ENCODE measurements at regions not wholly inside any gene's neighbourhood (a gene's known extent, or its start where the extent isn't known, plus 50 kb on each side); places are given as distances from the start of the nearest gene placed in this dataset.

DNA sequence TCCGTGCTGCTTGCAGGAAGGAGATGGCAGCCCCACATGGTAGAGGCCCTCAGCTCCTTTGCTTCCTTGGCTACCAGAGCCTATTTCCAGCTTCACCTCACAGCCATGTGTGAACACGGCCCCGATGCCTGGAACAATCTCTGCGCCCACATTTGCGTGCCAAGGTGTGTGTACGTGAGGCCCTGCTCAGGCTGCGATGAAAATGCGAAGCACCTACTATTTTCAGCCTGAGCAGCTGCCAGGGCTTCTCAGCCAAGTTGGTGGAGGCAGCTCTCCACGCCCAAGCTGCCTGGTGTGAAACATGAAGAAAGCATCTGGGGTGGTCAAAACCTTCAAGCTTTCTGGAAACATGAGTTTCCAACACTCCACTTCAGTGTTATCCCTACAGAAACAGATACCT lies 177.8 kb upstream of the EGLN3 start:
- no peak for DNase-seq (ENCODE audit: low read depth)

DNA sequence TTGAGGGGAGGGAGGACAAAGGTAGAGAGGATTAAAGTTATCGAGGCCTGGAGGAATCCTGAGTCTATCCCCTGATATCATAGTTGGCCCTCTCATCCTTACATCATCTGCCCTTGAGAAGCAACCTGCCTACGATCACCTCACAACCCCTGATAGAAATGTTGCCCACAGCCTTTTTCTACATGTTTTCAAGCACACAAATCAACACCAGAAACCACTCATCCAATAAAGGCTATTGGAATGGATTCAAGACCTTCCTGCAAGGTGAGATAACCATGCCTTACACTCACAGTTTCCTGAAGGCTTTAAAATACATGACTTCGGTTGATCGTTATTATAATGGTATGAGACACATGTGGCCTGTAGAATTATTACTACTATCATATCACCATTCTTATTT lies 175.7 kb upstream of the EGLN3 start:
- DNase-seq (ENCODE audit: low read depth), result no peak

DNA sequence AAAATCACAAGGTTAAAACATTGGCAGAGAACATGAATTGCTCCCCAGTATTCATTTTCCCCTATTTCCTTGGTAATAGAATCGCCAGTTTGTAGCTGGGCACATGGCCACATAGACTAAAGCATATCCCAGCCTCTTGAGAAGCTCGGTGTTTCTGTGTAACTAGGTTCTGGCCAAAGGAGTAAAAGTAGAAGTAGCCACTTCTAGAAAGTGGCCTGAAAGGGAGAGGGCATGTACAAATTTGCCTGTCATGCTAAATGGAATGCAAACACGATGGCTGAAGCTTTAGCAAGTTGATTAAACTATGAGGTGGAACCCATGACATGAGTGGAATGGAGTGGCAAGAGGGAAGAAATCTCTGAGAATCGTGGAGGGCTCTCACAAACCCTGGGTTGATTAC lies 173.7 kb upstream of the EGLN3 start:
- DNase-seq (ENCODE audit: low read depth), result no peak

DNA sequence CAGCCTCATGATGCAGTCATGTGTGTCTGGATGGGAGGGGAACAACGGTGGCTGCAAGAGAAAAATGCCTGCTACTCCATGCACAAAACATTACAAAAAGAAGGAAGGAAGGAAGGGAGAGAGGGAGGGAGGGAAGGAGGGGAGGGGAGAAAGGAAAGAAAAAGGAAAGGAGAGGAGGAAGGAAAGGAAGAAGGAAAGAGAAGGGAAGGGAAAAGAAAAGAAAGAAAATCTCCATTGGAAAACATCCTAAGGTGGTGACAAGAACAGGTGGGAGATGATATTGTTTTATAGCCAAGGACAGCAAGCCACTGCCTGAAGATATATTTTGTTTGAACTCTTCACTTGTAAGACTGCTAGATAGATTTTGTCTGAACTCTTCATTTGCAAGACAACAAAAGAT lies 171.8 kb upstream of the EGLN3 start:
- no peak for DNase-seq (ENCODE audit: low read depth)

DNA sequence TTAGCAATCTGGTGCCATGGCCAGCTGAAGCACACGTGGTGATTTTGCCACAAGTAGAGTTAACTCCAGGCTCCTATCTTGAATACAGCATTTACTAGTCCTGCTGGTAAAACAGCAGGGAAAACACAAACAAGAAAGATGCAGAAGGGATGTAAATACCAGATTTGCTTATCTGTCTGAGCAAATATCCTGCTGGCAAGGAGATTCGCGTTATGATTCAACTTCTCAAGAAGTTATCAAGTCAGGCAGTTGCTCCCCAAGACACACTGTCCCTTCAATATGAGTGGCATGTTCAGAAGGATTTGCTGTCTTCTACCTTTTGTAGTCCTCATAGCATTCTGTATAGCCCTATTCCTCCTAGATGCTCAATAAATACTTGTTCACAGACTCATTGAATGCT lies 171.2 kb upstream of the EGLN3 start:
- no peak for DNase-seq (ENCODE audit: low read depth)

DNA sequence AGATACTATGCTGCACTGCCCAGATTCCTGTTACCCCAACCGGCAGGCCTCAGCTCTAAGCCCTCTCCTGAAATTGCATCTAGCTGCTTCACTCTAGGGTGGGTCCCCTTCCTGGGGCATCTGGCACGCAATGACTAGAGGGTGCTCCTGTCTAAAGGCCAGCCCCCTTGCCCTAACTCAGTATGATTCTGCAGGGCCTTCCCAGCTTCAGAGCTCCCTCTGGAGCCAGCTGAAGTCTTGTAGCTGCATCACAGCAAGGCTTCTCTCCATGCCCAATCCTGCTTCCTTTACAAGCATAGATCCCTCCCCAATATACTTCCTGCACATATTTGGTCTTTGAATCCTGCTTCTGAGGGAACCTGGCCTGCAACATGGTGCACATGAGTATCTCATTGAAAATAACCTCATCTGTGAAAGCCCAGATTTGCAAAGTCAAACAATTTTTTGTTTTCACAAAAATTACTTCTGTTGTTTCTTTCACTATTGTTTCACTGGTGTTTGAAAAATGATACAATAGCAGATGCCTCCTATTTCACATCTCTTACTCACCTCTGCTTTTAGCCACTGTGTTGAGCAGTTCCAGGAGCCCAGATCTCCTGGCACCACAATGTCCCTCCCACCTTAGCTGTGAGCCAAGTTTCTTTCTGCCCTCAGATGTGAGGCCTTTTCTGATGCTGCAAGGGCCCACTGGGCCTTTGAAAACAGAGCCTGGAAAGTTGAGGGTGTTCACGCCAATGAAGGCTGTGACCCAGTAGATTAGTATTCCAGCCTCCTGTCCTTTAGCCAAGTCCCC lies 169.5 kb upstream of the EGLN3 start:
- no peak for DNase-seq (ENCODE audit: low read depth)

DNA sequence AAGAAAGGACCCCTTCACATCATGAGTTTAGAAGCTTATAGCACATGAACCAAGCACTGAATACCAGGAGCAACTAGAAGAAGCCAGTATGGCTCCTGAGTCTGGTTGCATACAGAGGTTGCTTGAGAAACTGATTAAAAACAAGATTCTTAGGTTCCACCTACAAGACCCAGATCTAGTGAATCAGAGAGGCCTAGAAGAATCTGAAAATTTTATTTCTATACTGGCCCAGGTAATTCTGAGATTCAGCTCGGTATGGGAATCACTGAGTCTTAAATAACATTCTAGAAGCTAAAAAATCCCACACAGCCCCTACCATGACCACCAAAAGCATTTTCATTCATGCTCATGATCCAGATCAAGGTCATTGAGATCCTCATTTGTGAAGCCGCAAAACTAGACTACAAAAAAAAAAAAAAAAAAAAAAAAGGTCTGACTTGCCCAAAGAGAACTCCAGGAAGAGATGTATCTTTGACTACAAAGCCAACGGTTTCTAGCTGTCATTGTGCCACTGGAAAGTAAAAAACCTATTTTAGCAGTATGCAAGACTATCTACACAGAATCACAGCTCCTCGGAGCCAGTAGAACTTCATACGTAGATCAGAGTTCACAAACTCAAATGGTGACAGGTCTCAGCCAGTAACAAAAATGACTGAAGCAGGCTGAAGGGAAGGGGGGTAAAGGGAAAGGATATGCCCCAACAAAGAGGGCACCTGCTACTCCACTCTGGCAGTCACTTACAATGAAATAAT lies 168.4 kb upstream of the EGLN3 start:
- no peak for DNase-seq (ENCODE audit: low read depth)

DNA sequence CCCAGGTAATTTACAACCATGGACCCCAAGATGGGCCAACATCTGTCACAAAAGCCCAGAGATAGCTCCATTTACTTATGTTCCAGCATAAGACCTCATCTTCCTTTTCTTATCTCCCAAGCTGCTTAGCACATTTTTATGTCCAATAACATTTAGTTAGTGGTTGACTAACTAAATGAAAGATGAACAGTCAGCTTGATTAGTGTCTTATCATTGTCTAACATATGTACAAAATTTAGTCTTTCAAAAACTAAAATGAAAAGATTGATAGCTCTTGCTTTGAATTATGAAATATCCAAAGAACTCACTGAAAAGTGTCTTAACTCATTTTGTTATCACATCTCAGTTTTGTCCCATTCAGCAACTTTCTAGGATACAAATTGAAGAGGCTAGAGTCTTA lies 163.1 kb upstream of the EGLN3 start:
- no peak for DNase-seq (ENCODE audit: low read depth)

DNA sequence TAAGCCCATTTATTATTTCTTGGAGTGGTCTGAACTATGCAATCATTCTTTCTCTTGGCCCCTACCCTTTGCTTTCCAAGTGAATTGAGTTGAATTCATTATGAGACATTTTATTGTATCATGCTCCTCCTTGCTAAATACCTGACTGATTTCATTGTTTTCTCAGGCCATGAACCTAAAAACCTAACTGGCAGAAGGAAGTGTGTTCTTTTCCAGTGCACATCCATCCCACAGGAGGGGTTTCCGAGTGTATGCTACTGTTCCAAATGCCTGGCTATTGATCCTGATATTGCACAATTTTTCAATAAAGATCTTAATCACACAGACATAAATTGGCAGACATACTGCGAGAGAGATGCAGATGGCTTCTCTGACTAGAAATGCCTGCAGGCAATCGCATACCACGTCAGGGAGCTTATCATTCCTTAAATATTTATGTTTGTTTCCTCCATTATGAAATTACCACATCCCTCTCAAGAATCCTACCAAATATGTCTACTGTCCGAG lies 162.2 kb upstream of the EGLN3 start:
- DNase-seq (ENCODE audit: low read depth), result no peak

DNA sequence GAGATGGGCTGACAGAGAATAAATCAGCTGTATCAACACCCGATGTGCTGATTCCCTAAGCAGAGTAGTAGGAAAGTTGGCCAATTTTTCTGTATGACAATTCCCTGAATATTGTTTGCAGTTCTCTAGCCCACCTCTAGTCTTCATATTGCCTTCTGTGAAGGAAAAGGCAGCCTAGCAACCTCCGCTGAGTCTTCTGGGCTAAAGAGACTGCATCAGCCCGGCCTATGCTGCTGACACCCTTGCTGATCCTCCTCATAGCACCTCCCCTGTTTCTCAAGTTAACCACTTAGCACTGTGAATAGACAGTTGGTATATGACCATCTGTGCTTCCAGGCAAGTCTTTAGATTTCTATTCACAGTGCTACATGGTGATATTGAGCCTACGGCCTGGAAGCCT lies 161.1 kb upstream of the EGLN3 start:
- DNase-seq (ENCODE audit: low read depth), result no peak

DNA sequence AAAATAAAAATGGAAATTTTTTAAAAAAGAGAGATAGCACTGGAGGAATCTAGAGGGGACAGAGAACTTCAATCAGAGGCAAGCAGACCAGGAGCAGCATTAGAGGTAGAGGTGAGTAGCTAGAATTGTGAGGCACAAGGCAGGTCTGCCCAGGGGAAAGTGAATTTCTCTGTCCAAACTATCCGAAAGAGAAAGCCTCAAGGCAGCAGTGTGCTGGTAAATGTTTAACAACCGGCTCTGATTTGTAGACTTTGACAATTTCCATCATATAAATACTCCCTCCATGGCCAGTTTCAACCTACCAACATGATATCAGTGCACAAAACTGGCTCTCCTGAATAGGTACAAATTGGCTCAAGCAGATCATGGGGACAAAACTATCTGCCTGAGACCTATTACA lies 160.6 kb upstream of the EGLN3 start:
- DNase-seq (ENCODE audit: low read depth), result no peak

DNA sequence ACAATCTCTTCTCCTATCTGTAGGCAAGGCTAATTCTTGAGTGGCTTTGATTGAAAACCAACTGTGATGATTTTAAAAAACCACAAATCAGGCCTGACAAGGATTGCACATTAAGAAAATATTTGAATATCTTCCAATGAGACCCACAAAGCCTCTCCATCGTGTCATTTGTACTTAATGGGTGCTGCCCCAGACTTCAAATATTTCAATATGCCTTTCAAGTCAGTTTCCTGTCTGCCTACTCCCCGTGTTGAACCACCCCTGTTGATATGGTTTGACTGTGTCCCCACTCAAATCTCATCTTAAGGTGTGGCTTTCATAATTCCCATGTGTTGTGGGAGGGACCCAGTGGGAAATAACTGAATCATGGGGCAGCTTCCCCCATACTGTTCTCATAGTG lies 159.7 kb upstream of the EGLN3 start:
- no peak for DNase-seq (ENCODE audit: low read depth)

DNA sequence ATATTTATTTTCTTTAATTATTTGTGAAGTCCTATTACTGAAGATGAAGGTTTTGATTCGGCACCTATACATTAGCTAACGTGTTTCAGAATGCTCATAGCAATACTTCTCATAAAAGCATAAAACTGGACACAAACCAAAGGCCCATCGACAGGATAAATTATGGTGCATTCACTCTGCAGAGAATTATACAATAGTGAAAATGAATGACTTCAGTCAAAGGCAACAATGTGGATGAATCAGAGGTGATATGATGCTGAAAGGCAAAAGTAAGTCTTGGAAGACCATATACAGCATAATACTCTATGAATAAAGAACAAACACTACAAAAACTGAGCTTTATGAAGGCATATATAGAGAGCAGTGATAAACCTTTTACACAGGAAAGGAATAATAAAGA lies 156.6 kb upstream of the EGLN3 start:
- no peak for DNase-seq (ENCODE audit: low read depth)

DNA sequence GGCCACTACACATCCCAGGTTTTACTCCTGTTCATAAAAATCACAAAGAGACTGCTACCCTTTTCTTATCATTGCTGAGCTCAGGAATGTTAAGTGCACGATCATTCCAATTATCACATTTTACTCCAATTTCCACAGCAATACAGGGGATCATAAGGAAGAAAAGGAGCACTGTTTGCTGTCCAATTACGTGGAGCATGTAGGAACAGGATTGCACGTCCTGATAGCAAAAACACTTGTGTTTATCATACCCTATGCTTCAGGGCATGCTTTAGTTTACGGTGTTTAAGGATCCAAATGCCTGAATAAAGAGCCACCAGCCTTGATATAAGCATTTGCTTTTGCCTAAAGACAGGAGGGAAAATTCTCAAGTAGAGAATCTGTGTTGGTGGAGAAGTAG lies 155.4 kb upstream of the EGLN3 start:
- DNase-seq (ENCODE audit: low read depth), result no peak

DNA sequence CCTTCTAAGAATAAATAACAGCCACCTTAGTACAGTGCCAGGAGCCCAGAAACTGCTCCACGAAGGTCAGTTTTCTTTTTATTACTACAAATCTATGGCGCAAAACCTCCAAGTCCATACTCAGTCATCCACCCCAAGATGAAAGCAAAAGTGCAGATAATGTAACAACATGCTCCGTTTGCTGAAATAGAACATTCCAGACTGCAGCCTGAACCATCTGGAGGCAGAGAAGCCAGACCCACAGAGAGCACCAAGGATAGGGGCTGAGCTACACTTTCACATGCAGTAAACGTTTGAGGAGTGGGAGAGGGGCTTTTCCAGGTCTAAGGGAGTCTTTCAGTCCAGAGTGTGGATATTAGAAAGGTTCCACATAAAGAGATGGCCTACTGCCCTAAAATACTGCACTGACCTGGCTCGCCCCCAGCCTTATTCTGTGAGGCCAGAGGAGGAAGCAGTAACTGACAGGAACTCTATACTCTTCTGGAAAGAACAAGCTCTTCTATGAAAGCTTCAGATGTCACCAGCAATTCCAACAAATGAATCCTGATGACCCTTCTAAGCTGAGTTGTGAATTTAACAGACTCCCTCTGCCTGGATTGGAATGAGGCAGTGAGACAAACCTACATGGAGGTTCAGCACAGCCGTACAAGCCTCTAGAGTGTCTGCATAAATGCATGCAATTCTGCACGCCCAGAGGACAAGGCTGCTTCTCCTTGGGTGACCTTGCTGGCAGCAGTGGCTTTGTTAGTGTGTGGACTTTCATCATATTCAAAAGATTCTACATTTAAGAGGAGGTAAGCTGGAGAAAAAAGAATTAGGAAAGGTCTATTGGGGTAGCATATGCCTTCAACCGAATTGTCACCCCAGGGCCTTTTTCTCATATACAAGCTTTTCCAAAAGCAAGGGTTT lies 153.9 kb upstream of the EGLN3 start:
- no peak for DNase-seq (ENCODE audit: low read depth)

DNA sequence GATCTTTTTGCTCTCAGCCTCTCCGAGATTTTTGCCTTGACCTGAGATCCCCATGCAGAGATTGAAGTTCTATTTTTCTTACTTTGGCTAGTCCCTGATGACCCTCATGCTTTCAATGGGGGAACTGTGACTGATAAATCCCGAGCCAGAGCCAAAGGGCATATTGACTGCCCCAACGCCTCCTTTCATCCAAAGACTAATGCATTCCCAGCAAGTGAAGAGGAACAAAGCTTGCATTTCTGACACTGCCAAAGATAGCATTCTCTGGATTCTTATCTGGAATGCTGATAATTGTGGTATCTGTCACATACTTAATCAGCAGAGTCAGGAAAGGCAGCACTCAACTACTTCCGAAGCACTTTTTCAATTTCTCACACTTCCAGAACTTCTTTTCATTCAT lies 152.3 kb upstream of the EGLN3 start:
- DNase-seq (ENCODE audit: low read depth), result no peak

DNA sequence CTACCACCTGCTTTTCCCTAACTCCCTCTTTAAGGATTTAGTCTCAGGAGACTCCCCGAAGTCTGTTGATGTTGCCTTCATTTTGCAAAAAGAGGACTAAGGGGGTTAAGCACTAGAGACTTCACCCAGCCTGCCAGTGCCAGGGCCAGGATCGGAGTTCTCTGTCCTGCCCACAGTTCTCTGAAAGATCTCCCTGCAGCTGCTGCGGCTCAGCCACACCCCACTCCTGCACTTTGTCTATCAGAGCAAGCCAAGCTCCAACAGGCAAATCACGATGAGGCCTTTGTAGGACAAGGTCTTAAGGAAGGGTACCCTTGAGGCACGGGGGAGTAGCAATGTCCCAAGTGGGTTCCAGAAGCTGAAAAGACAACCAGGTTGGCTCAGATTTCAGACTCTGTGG lies 148.8 kb upstream of the EGLN3 start:
- no peak for DNase-seq (ENCODE audit: low read depth)

DNA sequence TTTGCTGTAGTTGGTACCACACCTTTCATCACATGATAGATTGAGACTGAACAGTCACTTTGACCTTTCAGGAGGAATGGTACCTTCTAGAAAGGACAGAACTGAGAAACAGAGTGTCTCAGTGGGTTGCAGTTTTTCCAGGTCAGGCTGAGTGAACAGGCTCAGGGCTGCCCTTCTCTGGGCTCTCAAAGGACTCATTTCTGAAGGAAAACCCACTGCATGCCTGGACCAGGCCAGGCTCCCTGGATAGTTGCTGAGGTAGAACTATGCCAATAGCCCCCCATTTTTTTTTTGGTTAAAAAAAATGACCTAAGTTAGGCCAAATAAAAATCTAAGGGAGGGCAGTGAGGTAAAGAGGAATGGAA lies 148.1 kb upstream of the EGLN3 start:
- no peak for DNase-seq (ENCODE audit: low read depth)

DNA sequence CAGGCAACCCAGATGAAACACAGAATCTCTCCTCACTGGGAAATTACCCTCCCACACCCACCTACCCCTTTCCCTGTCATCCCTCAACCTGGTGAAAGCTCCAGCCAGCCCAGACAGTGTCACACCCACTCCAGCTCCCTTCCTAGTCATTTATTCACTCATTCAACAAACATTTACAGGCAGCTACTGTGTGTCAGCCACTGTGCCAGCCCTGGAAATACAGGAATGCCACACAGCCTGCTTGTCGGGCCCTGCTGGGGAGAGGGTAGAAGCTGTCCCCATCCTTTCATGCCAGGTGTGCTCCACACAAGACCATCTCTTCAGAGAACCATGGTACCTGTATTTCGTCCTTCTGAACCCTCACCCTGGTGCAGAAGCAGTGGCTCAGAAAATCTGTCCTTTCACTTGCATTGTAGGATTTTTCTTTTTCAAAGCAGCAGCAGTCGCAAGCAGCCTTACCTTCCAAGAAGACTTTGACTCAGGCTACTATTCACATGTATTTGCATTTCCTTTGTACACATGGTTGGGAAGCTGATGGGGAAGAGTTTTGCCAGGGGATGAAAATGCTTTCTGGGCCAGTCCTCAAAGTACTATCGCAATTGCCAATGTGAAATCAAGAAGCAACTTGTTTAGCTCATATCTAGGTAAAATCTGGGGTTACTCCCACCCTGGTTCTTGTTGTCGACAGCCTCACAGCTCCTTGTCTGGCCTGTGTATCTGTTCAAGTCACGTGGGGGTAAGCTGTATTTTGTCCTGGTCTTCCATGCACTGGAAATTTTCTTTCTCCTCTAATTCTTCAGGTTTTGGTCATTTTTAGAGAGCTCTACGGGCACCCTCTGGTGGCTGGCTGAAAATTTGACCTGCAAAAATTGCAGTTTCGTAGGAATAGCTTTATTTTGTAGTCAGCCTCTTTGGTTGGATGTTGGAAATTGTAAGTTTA lies 147.4 kb upstream of the EGLN3 start:
- no peak for DNase-seq (ENCODE audit: low read depth)

DNA sequence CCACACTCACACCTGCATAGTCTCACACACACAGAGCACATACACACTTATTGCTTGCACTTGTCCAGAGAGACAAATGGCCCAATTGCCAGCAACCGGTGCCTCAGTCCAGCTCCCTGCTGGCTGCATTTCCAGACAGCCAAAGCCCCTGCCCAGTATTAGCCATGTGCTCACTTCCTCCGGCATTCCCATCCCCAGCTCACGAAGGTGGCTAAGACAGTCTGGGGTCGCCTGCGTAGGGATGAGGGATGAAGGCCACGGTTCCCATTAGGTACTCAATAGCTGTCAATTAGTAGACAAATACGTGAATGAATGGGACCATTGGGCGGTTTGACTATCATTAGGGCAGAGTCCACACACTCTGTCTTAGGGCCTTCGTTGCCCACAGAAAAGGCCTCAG lies 146.8 kb upstream of the EGLN3 start:
- DNase-seq (ENCODE audit: low read depth), result no peak

DNA sequence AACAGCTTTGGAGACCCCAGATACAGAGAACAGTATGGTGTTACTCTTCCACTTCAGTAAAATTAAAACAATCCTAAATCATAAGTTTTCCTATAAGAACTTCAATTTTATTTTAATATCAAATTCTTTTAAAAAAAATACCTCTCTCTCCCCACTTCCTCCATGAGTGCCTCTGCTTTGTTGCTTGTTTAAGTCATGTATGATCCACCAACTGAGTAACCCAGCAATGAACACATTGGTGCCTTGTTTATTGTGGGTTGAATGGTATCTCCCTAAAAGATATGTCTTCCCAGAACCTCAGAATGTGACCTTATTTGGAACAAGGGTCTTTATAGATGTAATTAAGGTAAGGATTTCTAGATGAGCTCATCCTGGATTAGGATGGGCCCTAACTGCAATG lies 143.5 kb upstream of the EGLN3 start:
- no peak for DNase-seq (ENCODE audit: low read depth)

DNA sequence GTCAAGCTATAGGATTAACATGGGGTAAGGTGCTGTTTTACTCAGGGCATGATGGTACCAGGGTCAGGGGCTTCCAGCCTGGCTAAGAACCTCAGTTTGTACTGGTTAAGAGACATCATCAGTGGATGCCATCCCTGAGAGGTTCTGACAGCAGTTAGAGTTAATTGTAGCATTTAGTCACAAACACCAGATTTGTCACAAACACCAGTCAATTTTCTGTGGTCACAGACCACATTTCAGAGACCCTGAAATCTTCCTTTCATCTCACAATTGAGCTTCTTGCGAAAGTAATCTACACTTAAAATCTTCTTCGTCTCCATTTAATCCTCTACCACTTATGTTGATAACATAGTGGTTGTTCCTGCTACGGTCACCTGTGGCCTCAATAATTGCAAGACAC lies 143.0 kb upstream of the EGLN3 start:
- no peak for DNase-seq (ENCODE audit: low read depth)
